Panc1 (cell line): ENCODE measurements at regions not wholly inside any gene's neighbourhood (a gene's known extent, or its start where the extent isn't known, plus 50 kb on each side); places are given as distances from the start of the nearest gene placed in this dataset.
"Not testable (repeated sequence)": the region's sequence is repeated elsewhere in the genome, so short reads cannot be mapped to it uniquely, and the experiment has no call there.

Source experiments
- ATAC-seq: fragments of 200-7000 bp; cut with Tn5 transposase; 2 replicates; pipeline ENCODE4 v1.9.1; 2020; ENCODE audit warnings: mild to moderate bottlenecking, moderate library complexity
- BruUV-seq: library from RNA; stranded (reverse); fragments of 400-500 nt; replicated peaks from 2 replicates; lab custom pipeline; 2021; lab: Mats Ljungman, UMichigan
- CTCF ChIA-PET: fragments of 300-600 bp; sonication (Branson Sonifier 250); formaldehyde crosslinking; loops from one replicate; lab custom pipeline; 2022; ENCODE audit warnings: antibody characterized with exemption; lab: Charles Lee
- POLR2A ChIA-PET: fragments of 300-600 bp; sonication (Branson Sonifier 250); formaldehyde crosslinking; loops from one replicate; lab custom pipeline; 2022; ENCODE audit warnings: antibody characterized with exemption; lab: Charles Lee
- DNase-seq: peaks from one replicate; pipeline ENCODE4 v3.0.0-alpha.2; 2010; ENCODE audit warnings: low read depth, low spot score
- H3K27ac ChIP-seq: 2 replicates; pipeline ENCODE4 v1.5.1; 2011; ENCODE audit warnings: mild to moderate bottlenecking, low read length, inconsistent platforms
- H3K27me3 ChIP-seq: fragments of 200-500 bp; sonication (Bioruptor generic); 2 replicates; pipeline ENCODE4 v1.6.0; 2014; ENCODE audit warnings: low read length, inconsistent platforms; ENCODE audit not compliant: control insufficient read depth, insufficient read depth
- H3K36me3 ChIP-seq: fragments of 200-500 bp; sonication (Bioruptor generic); 2 replicates; pipeline ENCODE4 v1.5.1; 2014; ENCODE audit warnings: inconsistent platforms, mild to moderate bottlenecking, low read length, moderate library complexity; ENCODE audit not compliant: control insufficient read depth, insufficient read depth
- H3K4me1 ChIP-seq: 2 replicates; pipeline ENCODE4 v1.5.1; 2011; ENCODE audit warnings: inconsistent platforms, mild to moderate bottlenecking, low read length, moderate library complexity; ENCODE audit not compliant: control insufficient read depth, insufficient read depth
- H3K4me3 ChIP-seq, 2 experiments: 2 replicates each; pipeline ENCODE4 v1.5.1; 2011 to 2012; ENCODE audit warnings: low read depth in 2 of 2, low read length in 2 of 2, mild to moderate bottlenecking in 2 of 2, inconsistent platforms in 1 of 2, moderate library complexity in 1 of 2
- H3K9me3 ChIP-seq: fragments of 200-500 bp; sonication (Bioruptor generic); 2 replicates; pipeline ENCODE4 v1.5.1; 2014; ENCODE audit warnings: low read depth, mild to moderate bottlenecking, inconsistent platforms, low read length, moderate library complexity; ENCODE audit not compliant: control insufficient read depth, insufficient read depth
- CTCF ChIP-seq: fragments of 450-650 bp; IDR thresholded peaks from 2 replicates; pipeline ENCODE4 v1.5.1; 2017; ENCODE audit warnings: mild to moderate bottlenecking
- POLR2AphosphoS5 ChIP-seq: IDR thresholded peaks from 2 replicates; pipeline ENCODE4 v1.6.1; 2012; ENCODE audit warnings: mild to moderate bottlenecking, low read depth, low read length, moderate library complexity
- REST ChIP-seq, 2 experiments: IDR thresholded peaks; 2 replicates each; pipeline ENCODE4 v1.6.1; 2011 to 2012; ENCODE audit warnings: low read depth in 2 of 2, control low read depth in 1 of 2, low read length in 1 of 2, mild to moderate bottlenecking in 1 of 2, moderate library complexity in 1 of 2; ENCODE audit not compliant: insufficient read depth in 1 of 2
- SIN3A ChIP-seq: IDR thresholded peaks from 2 replicates; pipeline ENCODE4 v1.6.1; 2012; ENCODE audit warnings: low read depth, mild to moderate bottlenecking, low read length, moderate library complexity, borderline replicate concordance; ENCODE audit not compliant: insufficient read depth
- TCF7L2 ChIP-seq: IDR thresholded peaks from 2 replicates; pipeline ENCODE4 v1.6.1; 2011; ENCODE audit warnings: mild to moderate bottlenecking, low read depth, low read length, inconsistent platforms
- in situ Hi-C: cut with HindIII; loops from 2 replicates; pipeline ENCODE4 v1.10.0; 2016; ENCODE audit warnings: low sequenced_read_pairs, low pct_unique_long_range_greater_than_20kb
- intact Hi-C: fragments of 100-400 bp; cut with micrococcal nuclease; formaldehyde crosslinking; loops from one replicate; pipeline ENCODE4 v1.10.0; 2022; ENCODE audit not compliant: unreplicated experiment

GRCh38 chr6:65979120-65979519, 272.1 kb upstream of the EYS start:
- H3K27me3 ChIP-seq, result no peaks in the 10 kb centered on the region
- no peaks in the 10 kb centered on the region for H3K36me3 ChIP-seq
- ATAC-seq (no peak), DNase-seq (no peak)
- in situ Hi-C loops (no loop called here), intact Hi-C loops (no loop called here)
- no TSS peak for BruUV-seq
- no peaks in the 10 kb centered on the region for H3K9me3 ChIP-seq
- CTCF ChIA-PET, result no interaction called here
- H3K4me3 ChIP-seq, result no peak overlapping the region
- POLR2A ChIA-PET, result no interaction called here
- H3K4me1 ChIP-seq, result no peaks in the 10 kb centered on the region
- no peak for TF ChIP-seq TCF7L2
- TF ChIP-seq CTCF, result no peak
- TF ChIP-seq SIN3A, result no peak
- TF ChIP-seq REST (IDR thresholded peaks at IDR 0.05; ENCODE audit: insufficient read depth in 1 of 2, low read depth in 2 of 2, low read length in 1 of 2), result no peak
- no peak for TF ChIP-seq POLR2AphosphoS5
- H3K27ac ChIP-seq, result no peak overlapping the region

GRCh38 chr6:65971252-65971651, 264.2 kb upstream of the EYS start:
- DNase-seq, result not testable (repeated sequence)

GRCh38 chr6:65964261-65964660, 257.2 kb upstream of the EYS start:
- ChIA-PET CTCF (no interaction called here), POLR2A (no interaction called here)
- no TSS peak for BruUV-seq
- in situ Hi-C loops, result no loop called here
- no peaks in the 10 kb centered on the region for H3K36me3 ChIP-seq
- no peaks in the 10 kb centered on the region for H3K4me1 ChIP-seq
- H3K4me3 ChIP-seq, result no peak overlapping the region
- H3K9me3 ChIP-seq, result no peaks in the 10 kb centered on the region; the same call in 1 of the 2 replicates
- ATAC-seq (no peak), DNase-seq (no peak)
- no peak overlapping the region for H3K27ac ChIP-seq
- no peak for TF ChIP-seq REST (IDR thresholded peaks at IDR 0.05; ENCODE audit: insufficient read depth in 1 of 2, low read depth in 2 of 2, low read length in 1 of 2)
- no peak for TF ChIP-seq TCF7L2
- no peak for TF ChIP-seq SIN3A
- no peak for TF ChIP-seq POLR2AphosphoS5
- TF ChIP-seq CTCF, result no peak
- intact Hi-C loops, result no loop called here
- no peaks in the 10 kb centered on the region for H3K27me3 ChIP-seq

More at GRCh38 chr6:65971252-65971651, 264.2 kb upstream of the EYS start:
- intact Hi-C loops, H3K9me3 ChIP-seq, H3K4me3 ChIP-seq, H3K36me3 ChIP-seq, ATAC-seq, H3K4me1 ChIP-seq, CTCF ChIA-PET, POLR2A ChIA-PET, BruUV-seq, H3K27me3 ChIP-seq, in situ Hi-C loops, H3K27ac ChIP-seq: not testable (repeated sequence)
